Hepatocyte (in vitro differentiated cells): ENCODE measurements at regions not wholly inside any gene's neighbourhood (a gene's known extent, or its start where the extent isn't known, plus 50 kb on each side); places are given as distances from the start of the nearest gene placed in this dataset.

Experiments
- EZH2phosphoT487 ChIP-seq: fragments of 200-600 bp; sonication (generic); IDR thresholded peaks from one replicate; pipeline ENCODE4 v1.6.1; 2018; ENCODE audit warnings: antibody characterized with exemption, mild to moderate bottlenecking, low read depth, moderate library complexity; ENCODE audit not compliant: unreplicated experiment, severe bottlenecking
- TF ChIP-seq, protein P1 (sequence below): fragments of 200-600 bp; sonication (generic); IDR thresholded peaks from 2 replicates; pipeline ENCODE4 v1.5.1; 2016; ENCODE audit warnings: antibody characterized with exemption, mild to moderate bottlenecking; ENCODE audit not compliant: poor library complexity

DNA sequence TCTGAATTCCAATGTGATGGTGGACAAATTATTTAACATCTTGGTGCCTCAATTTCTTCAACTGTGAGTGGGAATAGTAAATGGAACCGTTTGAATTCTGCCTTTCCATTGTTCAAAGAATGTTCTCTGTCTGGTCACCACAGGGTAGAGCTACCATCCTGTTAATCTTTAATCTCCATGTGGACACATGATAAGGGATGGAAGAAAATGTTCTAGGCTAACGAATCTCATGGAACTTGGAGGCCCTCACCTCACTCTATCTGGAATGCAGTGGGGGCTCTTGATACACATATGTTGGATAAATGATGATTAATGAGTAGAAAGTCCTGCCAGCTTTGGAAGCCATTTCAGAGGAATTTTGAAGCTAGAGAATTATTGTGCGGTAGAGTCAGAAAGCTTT, 118.5 kb upstream of the HABP2 start:
- TF ChIP-seq, protein P1, sequence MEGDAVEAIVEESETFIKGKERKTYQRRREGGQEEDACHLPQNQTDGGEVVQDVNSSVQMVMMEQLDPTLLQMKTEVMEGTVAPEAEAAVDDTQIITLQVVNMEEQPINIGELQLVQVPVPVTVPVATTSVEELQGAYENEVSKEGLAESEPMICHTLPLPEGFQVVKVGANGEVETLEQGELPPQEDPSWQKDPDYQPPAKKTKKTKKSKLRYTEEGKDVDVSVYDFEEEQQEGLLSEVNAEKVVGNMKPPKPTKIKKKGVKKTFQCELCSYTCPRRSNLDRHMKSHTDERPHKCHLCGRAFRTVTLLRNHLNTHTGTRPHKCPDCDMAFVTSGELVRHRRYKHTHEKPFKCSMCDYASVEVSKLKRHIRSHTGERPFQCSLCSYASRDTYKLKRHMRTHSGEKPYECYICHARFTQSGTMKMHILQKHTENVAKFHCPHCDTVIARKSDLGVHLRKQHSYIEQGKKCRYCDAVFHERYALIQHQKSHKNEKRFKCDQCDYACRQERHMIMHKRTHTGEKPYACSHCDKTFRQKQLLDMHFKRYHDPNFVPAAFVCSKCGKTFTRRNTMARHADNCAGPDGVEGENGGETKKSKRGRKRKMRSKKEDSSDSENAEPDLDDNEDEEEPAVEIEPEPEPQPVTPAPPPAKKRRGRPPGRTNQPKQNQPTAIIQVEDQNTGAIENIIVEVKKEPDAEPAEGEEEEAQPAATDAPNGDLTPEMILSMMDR = no peak
- no peak for TF ChIP-seq EZH2phosphoT487
